K562 (cell line): ENCODE measurements at regions not wholly inside any gene's neighbourhood (a gene's known extent, or its start where the extent isn't known, plus 50 kb on each side); places are given as distances from the start of the nearest gene placed in this dataset.

ENCODE experiments used
- ATAC-seq: fragments of 200-7000 bp; cut with Tn5 transposase; 3 replicates; pipeline ENCODE4 v1.9.1; 2020; ENCODE audit warnings: moderate library complexity
- BruUV-seq: library from RNA; stranded (reverse); fragments of 400-500 nt; replicated peaks from 2 replicates; lab custom pipeline; 2021; lab: Mats Ljungman, UMichigan
- CTCF ChIA-PET: fragments of 300-600 bp; formaldehyde crosslinking; extraction: SDS; loops from one replicate; lab custom pipeline; 2021; ENCODE audit warnings: low intra/inter-chr PET ratio; lab: Yijun Ruan, JAX
- POLR2A ChIA-PET: fragments of 300-600, 350-650 bp; sonication (Branson Sonifier 250); formaldehyde crosslinking; extraction: SDS; loops from one replicate; lab custom pipeline; 2021; ENCODE audit warnings: antibody characterized with exemption, inconsistent platforms; lab: Yijun Ruan, JAX
- DNase-seq, 4 experiments: peaks; one replicate each; pipeline versions ENCODE4 v3.0.0 to v3.0.0-alpha.2; 2011 to 2018; ENCODE audit warnings: low spot score in 3 of 4, mixed read lengths in 3 of 4; ENCODE audit errors: extremely low read depth in 1 of 4
- FAIRE-seq: peaks from 2 replicates; lab custom pipeline; 2011; peaks lifted over from hg19 to GRCh38; lab: Jason Lieb, UNC
- H2AFZ ChIP-seq: 2 replicates; pipeline ENCODE4 v1.6.0; 2011; ENCODE audit warnings: low read depth, low read length, control low read depth, inconsistent platforms
- H3K27ac ChIP-seq: fragments of 200-600 bp; 3 replicates; pipeline ENCODE4 v1.8.0; 2011; ENCODE audit warnings: low read depth, mild to moderate bottlenecking, control low read depth, inconsistent platforms, low read length, moderate library complexity, mixed read lengths; ENCODE audit errors: extremely low read depth
- H3K27me3 ChIP-seq, 2 experiments: fragments of 300-600 bp in 1 of 2; 2 replicates in 1 of 2; 3 replicates in 1 of 2; pipeline versions ENCODE4 v1.6.0 to v1.8.0; 2011; ENCODE audit warnings: inconsistent platforms in 2 of 2, low read length in 2 of 2, mild to moderate bottlenecking in 1 of 2, mixed read lengths in 1 of 2, moderate library complexity in 1 of 2; ENCODE audit not compliant: control insufficient read depth in 2 of 2, insufficient read depth in 2 of 2
- H3K36me3 ChIP-seq: fragments of 300-600 bp; 3 replicates; pipeline ENCODE4 v1.8.0; 2011; ENCODE audit warnings: mild to moderate bottlenecking, low read length, inconsistent platforms; ENCODE audit not compliant: control insufficient read depth, insufficient read depth
- H3K4me1 ChIP-seq, 2 experiments: fragments of 200-600 bp in 1 of 2; replicated peaks in 1 of 2; 2 replicates in 1 of 2; 3 replicates in 1 of 2; pipeline versions ENCODE4 v1.5.1 to v1.8.0; 2011; ENCODE audit warnings: inconsistent platforms in 2 of 2, low read length in 2 of 2, mild to moderate bottlenecking in 1 of 2, mixed read lengths in 1 of 2, moderate library complexity in 1 of 2; ENCODE audit not compliant: control insufficient read depth in 2 of 2, insufficient read depth in 2 of 2
- H3K4me2 ChIP-seq: 2 replicates; pipeline ENCODE4 v1.6.1; 2011; ENCODE audit warnings: low read length, control low read depth, inconsistent platforms, mixed read lengths; ENCODE audit not compliant: insufficient read depth
- H3K4me3 ChIP-seq: fragments of 200-600 bp; sonication (generic), shearing (Covaris generic); 2 replicates; pipeline ENCODE4 v1.5.1; 2016; ENCODE audit warnings: control low read depth, inconsistent platforms
- H3K79me2 ChIP-seq: fragments of 200-600 bp; 3 replicates; pipeline ENCODE4 v1.8.0; 2011; ENCODE audit warnings: low read length, inconsistent platforms; ENCODE audit not compliant: control insufficient read depth, insufficient read depth
- H3K9ac ChIP-seq, 2 experiments: 2 replicates each; pipeline versions ENCODE4 v1.6.0 to v1.6.1; 2011; ENCODE audit warnings: low read depth in 2 of 2, low read length in 2 of 2, control low read depth in 1 of 2, inconsistent platforms in 1 of 2, mild to moderate bottlenecking in 1 of 2, mixed read lengths in 1 of 2; ENCODE audit not compliant: insufficient read depth in 1 of 2
- H3K9me1 ChIP-seq: one replicate; pipeline ENCODE4 v1.6.0; 2011; ENCODE audit warnings: inconsistent platforms, mild to moderate bottlenecking, low read length, moderate library complexity; ENCODE audit not compliant: control insufficient read depth, insufficient read depth
- H3K9me3 ChIP-seq: replicated peaks from 2 replicates; pipeline ENCODE4 v1.5.1; 2011; ENCODE audit warnings: low read depth, low read length, inconsistent platforms; ENCODE audit not compliant: control insufficient read depth, insufficient read depth
- H4K20me1 ChIP-seq: replicated peaks from 2 replicates; pipeline ENCODE4 v1.6.1; 2011; ENCODE audit warnings: low read length, inconsistent platforms, mixed read lengths; ENCODE audit not compliant: control insufficient read depth, insufficient read depth
- ASH1L ChIP-seq: fragments of 450-650 bp; IDR thresholded peaks from 2 replicates; pipeline ENCODE4 v1.6.1; 2018; ENCODE audit warnings: borderline replicate concordance, mild to moderate bottlenecking, low read depth; ENCODE audit not compliant: partially characterized antibody
- COPS2 ChIP-seq: fragments of 450-650 bp; conservative IDR thresholded peaks from 2 replicates; pipeline ENCODE4 v1.6.1; 2016; ENCODE audit warnings: mild to moderate bottlenecking, moderate library complexity
- E2F3 ChIP-seq: fragments of 250-450 bp; sonication (Bioruptor Pico); IDR thresholded peaks from 2 replicates; pipeline ENCODE4 v1.4.0; 2020; ENCODE audit warnings: mild to moderate bottlenecking
- E4F1 ChIP-seq: fragments of 250-450 bp; sonication (Bioruptor Pico); IDR thresholded peaks from 2 replicates; pipeline ENCODE4 v1.5.0; 2021; ENCODE audit warnings: mild to moderate bottlenecking, borderline replicate concordance
- FOXK1 ChIP-seq: sonication (generic); formaldehyde crosslinking; IDR thresholded peaks from 2 replicates; pipeline ENCODE4 v1.8.0; 2022; ENCODE audit warnings: missing genetic modification reagents, mild to moderate bottlenecking, borderline replicate concordance
- KHSRP ChIP-seq: fragments of 450-650 bp; IDR thresholded peaks from 2 replicates; pipeline ENCODE4 v1.6.1; 2017
- MCM5 ChIP-seq: fragments of 450-650 bp; IDR thresholded peaks from 2 replicates; pipeline ENCODE4 v1.6.1; 2016; ENCODE audit warnings: low read depth
- NBN ChIP-seq: fragments of 450-650 bp; IDR thresholded peaks from 2 replicates; pipeline ENCODE4 v1.6.1; 2016; ENCODE audit warnings: low read depth, mild to moderate bottlenecking
- PTRF ChIP-seq: fragments of 450-650 bp; IDR thresholded peaks from 2 replicates; pipeline ENCODE4 v1.6.1; 2016; ENCODE audit warnings: mild to moderate bottlenecking, missing genetic modification characterization, missing compliant biosample characterization
- SREBF1 ChIP-seq: fragments of 150-350 bp; IDR thresholded peaks from 2 replicates; pipeline ENCODE4 v1.6.1; 2014; ENCODE audit warnings: antibody characterized with exemption, low read depth, low read length, borderline replicate concordance
- TFE3 ChIP-seq: fragments of 450-650 bp; formaldehyde crosslinking; IDR thresholded peaks from 2 replicates; pipeline ENCODE4 v1.4.0; 2020; ENCODE audit warnings: mild to moderate bottlenecking, mixed read lengths
- ZBTB34 ChIP-seq: fragments of 250-450 bp; sonication (Bioruptor Pico); IDR thresholded peaks from 2 replicates; pipeline ENCODE4 v1.8.0; 2021; ENCODE audit warnings: mild to moderate bottlenecking, moderate library complexity
- ZC3H11A ChIP-seq: IDR thresholded peaks from 2 replicates; pipeline ENCODE4 v1.6.1; 2012; ENCODE audit warnings: low read depth, low read length, improper control_type of control experiment
- ZNF232 ChIP-seq: sonication (generic); formaldehyde crosslinking; IDR thresholded peaks from 2 replicates; pipeline ENCODE4 v1.8.0; 2022; ENCODE audit warnings: mild to moderate bottlenecking, missing genetic modification reagents
- ZNF263 ChIP-seq: sonication (generic); formaldehyde crosslinking; IDR thresholded peaks from 2 replicates; pipeline ENCODE4 v1.8.0; 2022; ENCODE audit warnings: mild to moderate bottlenecking, missing genetic modification reagents, borderline replicate concordance
- ZNF282 ChIP-seq: sonication (generic); formaldehyde crosslinking; IDR thresholded peaks from 2 replicates; pipeline ENCODE4 v1.8.1; 2023; ENCODE audit warnings: missing genetic modification reagents
- ZNF76 ChIP-seq: fragments of 250-450 bp; sonication (Bioruptor Pico); IDR thresholded peaks from 2 replicates; pipeline ENCODE4 v1.4.0; 2020; ENCODE audit warnings: mild to moderate bottlenecking, moderate library complexity, borderline replicate concordance
- ZZZ3 ChIP-seq: fragments of 450-650 bp; IDR thresholded peaks from 2 replicates; pipeline ENCODE4 v1.6.1; 2016; ENCODE audit warnings: antibody characterized with exemption, mild to moderate bottlenecking, moderate library complexity
- WGBS: fragments of 100-300 bp; shearing (Covaris generic); methylation state at CpG from one replicate; pipeline ENCODE4 v1.1.6; 2016; ENCODE audit warnings: low coverage, mixed read lengths; ENCODE audit not compliant: insufficient coverage; ENCODE audit errors: missing lambda C conversion rate; 5-methylcytosine and 5-hydroxymethylcytosine counted together
- in situ Hi-C: fragments of 300-500 bp; cut with MboI; formaldehyde crosslinking; loops from 4 replicates; pipeline ENCODE4 v1.15.0; 2018; ENCODE audit warnings: inconsistent platforms, mixed read lengths
- intact Hi-C: fragments of 100-400 bp; cut with micrococcal nuclease; formaldehyde crosslinking; loops from 2 replicates; pipeline ENCODE4 v1.14.2; 2022

- TF ChIP-seq ZNF263 (CRISPR knock-in tag) = no peak
- no peak for TF ChIP-seq NBN
- TF ChIP-seq SREBF1 = no peak
- TF ChIP-seq MCM5 = no peak
- TF ChIP-seq TFE3 = no peak
- TF ChIP-seq E2F3 (CRISPR knock-in tag) = no peak
- no peak for TF ChIP-seq ZNF232 (CRISPR knock-in tag)
- no peak for TF ChIP-seq ZBTB34 (CRISPR knock-in tag)
- TF ChIP-seq ZC3H11A = no peak
- TF ChIP-seq, all 486 proteins: peak for 0
Measured at GRCh38 chr17:79255456-79255855, 180.8 kb downstream of the ENGASE start (continued).

GRCh38 chr17:79255046-79255445, 180.4 kb downstream of the ENGASE start:
- intact Hi-C loops = no loop called here
- ChIA-PET CTCF (interaction anchor here (0.6 kb wide), 1 partner anchor 732 kb away, joined by 3 read pairs; no protein-coding TSS in a partner anchor), POLR2A (no interaction called here)
- BruUV-seq = no TSS peak
- in situ Hi-C loops = no loop called here
- H3K9me1 ChIP-seq = no peaks in the 10 kb centered on the region
- H3K27me3 ChIP-seq = peaks cover 11 to 47% of the 10 kb centered on the region in 2 experiments
- DNase-seq (no peak), ATAC-seq (no peak), FAIRE-seq (no peak)
- no peaks in the 10 kb centered on the region for H3K36me3 ChIP-seq
- no peak overlapping the region for H3K27ac ChIP-seq
- no peak overlapping the region for H2AFZ ChIP-seq
- H3K4me3 ChIP-seq = no peak overlapping the region
- H3K4me1 ChIP-seq = no peaks in the 10 kb centered on the region
- no peaks in the 10 kb centered on the region for H3K79me2 ChIP-seq
- peaks cover 26% of the 10 kb centered on the region for H4K20me1 ChIP-seq
- H3K4me2 ChIP-seq = no peak overlapping the region
- no peak overlapping the region for H3K9ac ChIP-seq
- 4% methylated on average over 5 of the region's 6 CpGs for WGBS
- no peaks in the 10 kb centered on the region for H3K9me3 ChIP-seq
- TF ChIP-seq ZNF76 (no peak), ZZZ3 (no peak), COPS2 (no peak), ASH1L (no peak), FOXK1 (CRISPR knock-in tag) (no peak), ZNF282 (no peak), KHSRP (no peak), E4F1 (CRISPR knock-in tag) (no peak), PTRF (tag) (no peak)
- TF ChIP-seq, all 486 proteins: peak for 0
